ENCODE measurements at regions not wholly inside any gene's neighbourhood (a gene's known extent, or its start where the extent isn't known, plus 50 kb on each side); places are given as distances from the start of the nearest gene placed in this dataset.

GRCh38 chr2:217291259-217291658, 431.4 kb upstream of the TNP1 start:
- TF ChIP-seq CTCF (IDR thresholded peaks at IDR 0.05) = no peak
- no peak for TF ChIP-seq ZFX (IDR thresholded peaks at IDR 0.05; ENCODE audit: borderline replicate concordance)
